Central memory CD8-positive, alpha-beta T cell (primary cell): ENCODE measurements at regions not wholly inside any gene's neighbourhood (a gene's known extent, or its start where the extent isn't known, plus 50 kb on each side); places are given as distances from the start of the nearest gene placed in this dataset.

Experiments used
- ATAC-seq: fragments of 150-1000 bp; cut with Tn5 transposase; replicated peaks from 2 replicates; pipeline ENCODE4 v1.10.0; 2022; ENCODE audit warnings: mild to moderate bottlenecking, moderate FRiP score, moderate number of reproducible peaks; ENCODE audit not compliant: poor library complexity, severe bottlenecking; ENCODE audit errors: extremely low read depth
- DNase-seq, 2 donors: peaks; one replicate each; pipeline ENCODE4 v3.0.0; 2021; ENCODE audit warnings: low spot score in 2 of 2
- H3K27ac Mint-ChIP-seq: one replicate; pipeline ENCODE4 v1.8.0; 2022; ENCODE audit warnings: low read depth, mild to moderate bottlenecking, moderate library complexity, mixed read lengths
- H3K27me3 Mint-ChIP-seq: one replicate; pipeline ENCODE4 v1.8.0; 2022; ENCODE audit warnings: mixed read lengths
- H3K36me3 Mint-ChIP-seq: one replicate; pipeline ENCODE4 v1.8.0; 2022; ENCODE audit warnings: mild to moderate bottlenecking, moderate library complexity, mixed read lengths; ENCODE audit not compliant: insufficient read depth
- H3K4me1 Mint-ChIP-seq: one replicate; pipeline ENCODE4 v1.8.0; 2022; ENCODE audit warnings: mixed read lengths
- H3K4me3 Mint-ChIP-seq: one replicate; pipeline ENCODE4 v1.8.0; 2022; ENCODE audit warnings: mild to moderate bottlenecking, moderate library complexity, mixed read lengths
- H3K9me3 Mint-ChIP-seq: one replicate; pipeline ENCODE4 v1.8.0; 2022; ENCODE audit warnings: mixed read lengths

GRCh38 chr10:65346466-65346865 lies 1579.4 kb upstream of the LRRTM3 start:
- no peaks in the 10 kb centered on the region for H3K36me3 Mint-ChIP-seq
- ATAC-seq (no peak), DNase-seq (no peak)
- peaks cover 6% of the 10 kb centered on the region for H3K9me3 Mint-ChIP-seq
- H3K27me3 Mint-ChIP-seq = no peaks in the 10 kb centered on the region
- no peaks in the 10 kb centered on the region for H3K4me1 Mint-ChIP-seq
- H3K27ac Mint-ChIP-seq = no peak overlapping the region
- H3K4me3 Mint-ChIP-seq = no peak overlapping the region

- Mint-ChIP-seq H3K4me3 (no peak overlapping the region), H3K36me3 (no peaks in the 10 kb centered on the region), H3K27me3 (no peaks in the 10 kb centered on the region), H3K27ac (no peak overlapping the region), H3K9me3 (peaks cover 6% of the 10 kb centered on the region), H3K4me1 (no peaks in the 10 kb centered on the region)
- no peak for DNase-seq
- no peak for ATAC-seq
These were observed 1577.2 kb upstream of the LRRTM3 start for GRCh38 chr10:65348637-65349036.

- Mint-ChIP-seq H3K27me3 (no peaks in the 10 kb centered on the region), H3K36me3 (no peaks in the 10 kb centered on the region), H3K9me3 (peaks cover 15% of the 10 kb centered on the region), H3K4me3 (no peak overlapping the region), H3K4me1 (no peaks in the 10 kb centered on the region), H3K27ac (no peak overlapping the region)
- ATAC-seq (no peak), DNase-seq (no peak)
These were observed 1575.2 kb upstream of the LRRTM3 start for GRCh38 chr10:65350611-65351010.

- no peak for ATAC-seq
- no peaks in the 10 kb centered on the region for H3K27me3 Mint-ChIP-seq
- no peaks in the 10 kb centered on the region for H3K36me3 Mint-ChIP-seq
- H3K4me1 Mint-ChIP-seq = no peaks in the 10 kb centered on the region
- no peak for DNase-seq
- H3K27ac Mint-ChIP-seq = no peak overlapping the region
- H3K4me3 Mint-ChIP-seq = no peak overlapping the region
- peaks cover 17% of the 10 kb centered on the region for H3K9me3 Mint-ChIP-seq
These were observed 1570.6 kb upstream of the LRRTM3 start for GRCh38 chr10:65355141-65355680.

GRCh38 chr10:65358565-65358964 lies 1567.3 kb upstream of the LRRTM3 start:
- H3K4me3 Mint-ChIP-seq = no peak overlapping the region
- H3K27me3 Mint-ChIP-seq = no peaks in the 10 kb centered on the region
- ATAC-seq (no peak), DNase-seq (no peak)
- no peaks in the 10 kb centered on the region for H3K4me1 Mint-ChIP-seq
- no peaks in the 10 kb centered on the region for H3K36me3 Mint-ChIP-seq
- H3K9me3 Mint-ChIP-seq = peaks cover 36% of the 10 kb centered on the region
- no peak overlapping the region for H3K27ac Mint-ChIP-seq

GRCh38 chr10:65360497-65360896 lies 1565.3 kb upstream of the LRRTM3 start:
- Mint-ChIP-seq H3K27me3 (no peaks in the 10 kb centered on the region), H3K9me3 (peaks cover 30% of the 10 kb centered on the region), H3K27ac (no peak overlapping the region), H3K4me3 (no peak overlapping the region), H3K4me1 (no peaks in the 10 kb centered on the region), H3K36me3 (no peaks in the 10 kb centered on the region)
- no peak for DNase-seq
- ATAC-seq = no peak

DNA sequence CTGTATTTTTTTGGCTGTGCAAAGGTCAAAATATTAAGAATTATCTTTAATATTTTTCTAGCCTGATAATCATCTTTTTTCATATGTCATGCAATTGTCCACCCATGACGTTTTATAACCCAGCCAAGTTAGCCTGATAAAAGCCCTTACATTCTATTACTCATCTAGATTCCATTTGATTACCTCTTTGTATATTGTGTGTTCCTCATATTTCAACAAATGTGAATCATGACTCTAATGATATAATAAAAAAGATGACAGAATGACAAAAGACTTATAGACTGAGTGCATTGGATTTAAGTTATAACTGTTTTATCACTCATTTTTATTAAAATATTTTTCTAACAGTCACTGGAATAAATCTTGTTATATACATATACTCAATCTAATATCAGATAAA lies 1560.0 kb upstream of the LRRTM3 start:
- H3K4me3 Mint-ChIP-seq = no peak overlapping the region
- no peaks in the 10 kb centered on the region for H3K27me3 Mint-ChIP-seq
- DNase-seq (no peak), ATAC-seq (no peak)
- no peaks in the 10 kb centered on the region for H3K4me1 Mint-ChIP-seq
- no peaks in the 10 kb centered on the region for H3K36me3 Mint-ChIP-seq
- H3K27ac Mint-ChIP-seq = no peak overlapping the region
- peaks cover 26% of the 10 kb centered on the region for H3K9me3 Mint-ChIP-seq

DNA sequence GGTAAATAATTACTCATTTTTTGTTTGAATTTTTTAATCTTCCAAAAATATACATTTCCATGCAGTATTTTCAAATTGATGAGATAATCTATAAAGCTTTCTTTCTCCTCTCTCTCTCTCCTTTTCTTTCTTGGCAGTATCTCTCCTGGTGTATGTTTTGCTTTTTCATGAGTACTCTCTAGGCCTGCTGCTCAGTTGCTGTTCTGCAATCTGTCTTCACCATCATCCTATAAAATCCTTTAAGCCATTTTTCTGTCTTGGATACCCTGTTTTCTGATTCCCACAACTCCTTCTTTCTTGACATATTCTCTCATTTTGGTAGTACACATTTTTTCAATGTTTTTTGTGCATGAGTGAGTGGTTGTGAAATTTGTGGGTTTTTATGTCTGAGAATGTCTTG lies 1558.1 kb upstream of the LRRTM3 start:
- Mint-ChIP-seq H3K27ac (no peak overlapping the region), H3K4me3 (no peak overlapping the region), H3K36me3 (no peaks in the 10 kb centered on the region), H3K9me3 (peaks cover 15% of the 10 kb centered on the region), H3K4me1 (no peaks in the 10 kb centered on the region), H3K27me3 (no peaks in the 10 kb centered on the region)
- DNase-seq (no peak), ATAC-seq (no peak)

- Mint-ChIP-seq H3K4me1 (no peaks in the 10 kb centered on the region), H3K9me3 (peaks cover 15% of the 10 kb centered on the region), H3K4me3 (no peak overlapping the region), H3K27me3 (no peaks in the 10 kb centered on the region), H3K27ac (no peak overlapping the region), H3K36me3 (peaks cover 2% of the 10 kb centered on the region)
- ATAC-seq = no peak
- DNase-seq = no peak
These were observed 1550.3 kb upstream of the LRRTM3 start for GRCh38 chr10:65375528-65375927.

GRCh38 chr10:65377687-65378086 lies 1548.1 kb upstream of the LRRTM3 start:
- no peak for DNase-seq
- Mint-ChIP-seq H3K9me3 (peaks cover 15% of the 10 kb centered on the region), H3K4me1 (no peaks in the 10 kb centered on the region)

DNA sequence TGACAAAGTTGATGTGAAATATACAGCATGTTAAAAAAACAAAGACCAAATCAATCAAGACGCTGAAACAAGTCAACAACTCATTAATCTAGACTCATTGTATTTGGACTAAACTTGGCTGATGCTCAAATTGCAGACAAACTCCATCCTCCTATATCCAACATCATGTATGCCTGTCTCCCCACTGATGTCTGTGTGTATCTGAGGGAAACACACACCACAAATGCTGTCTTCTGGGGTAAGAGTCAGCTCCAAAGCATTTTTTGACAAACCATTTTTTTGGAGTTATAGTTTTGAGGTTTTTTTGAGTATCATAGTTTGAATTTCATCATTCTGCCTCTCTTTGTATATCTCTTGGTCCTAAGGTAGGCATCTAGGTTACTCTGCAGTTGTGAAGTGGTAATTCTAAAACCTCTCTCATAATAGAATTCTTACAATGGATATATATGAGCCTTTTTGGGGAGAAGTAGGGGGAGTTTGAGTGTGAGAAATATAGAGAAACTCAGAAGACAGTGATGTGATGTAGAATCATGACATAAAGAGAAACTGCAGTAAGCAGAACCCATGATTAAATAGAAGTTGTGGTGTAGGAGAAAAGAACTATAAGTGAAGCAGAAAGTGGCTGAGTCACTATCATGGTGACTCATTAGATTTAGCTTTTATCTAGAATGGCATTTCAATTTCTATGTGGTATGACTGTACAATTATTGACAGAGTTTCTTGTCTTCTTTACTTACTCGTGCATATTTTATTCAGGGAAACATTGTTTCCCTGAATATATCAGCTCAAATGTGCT lies 1531.1 kb upstream of the LRRTM3 start:
- H3K9me3 Mint-ChIP-seq = peaks cover 8% of the 10 kb centered on the region
- no peak overlapping the region for H3K4me3 Mint-ChIP-seq
- H3K27me3 Mint-ChIP-seq = no peaks in the 10 kb centered on the region
- ATAC-seq = no peak
- H3K36me3 Mint-ChIP-seq = no peaks in the 10 kb centered on the region
- H3K4me1 Mint-ChIP-seq = no peaks in the 10 kb centered on the region
- H3K27ac Mint-ChIP-seq = no peak overlapping the region
- DNase-seq = no peak

More at GRCh38 chr10:65377687-65378086, 1548.1 kb upstream of the LRRTM3 start:
- ATAC-seq = no peak
- Mint-ChIP-seq H3K4me3 (no peak overlapping the region), H3K27me3 (no peaks in the 10 kb centered on the region), H3K27ac (no peak overlapping the region), H3K36me3 (peaks cover 2% of the 10 kb centered on the region)

DNA sequence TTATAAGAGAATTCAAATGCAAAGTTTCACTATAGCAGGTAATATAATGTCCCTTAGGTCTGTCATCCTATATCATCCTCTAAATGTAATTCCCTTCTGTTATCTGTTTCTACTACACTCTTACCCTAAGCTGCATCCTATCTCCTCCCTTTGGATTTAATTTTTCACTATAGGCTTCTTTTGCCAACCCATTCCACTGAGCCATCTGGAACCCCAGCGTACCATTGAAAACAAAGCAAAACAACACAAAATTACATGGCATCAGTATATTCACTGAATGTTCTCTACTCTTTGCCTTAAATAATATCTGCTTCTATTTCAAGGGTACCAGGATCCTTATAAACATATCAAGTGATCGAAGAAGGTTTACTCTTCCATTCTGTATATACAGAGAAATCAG lies 1530.2 kb upstream of the LRRTM3 start:
- H3K4me1 Mint-ChIP-seq = no peaks in the 10 kb centered on the region

DNA sequence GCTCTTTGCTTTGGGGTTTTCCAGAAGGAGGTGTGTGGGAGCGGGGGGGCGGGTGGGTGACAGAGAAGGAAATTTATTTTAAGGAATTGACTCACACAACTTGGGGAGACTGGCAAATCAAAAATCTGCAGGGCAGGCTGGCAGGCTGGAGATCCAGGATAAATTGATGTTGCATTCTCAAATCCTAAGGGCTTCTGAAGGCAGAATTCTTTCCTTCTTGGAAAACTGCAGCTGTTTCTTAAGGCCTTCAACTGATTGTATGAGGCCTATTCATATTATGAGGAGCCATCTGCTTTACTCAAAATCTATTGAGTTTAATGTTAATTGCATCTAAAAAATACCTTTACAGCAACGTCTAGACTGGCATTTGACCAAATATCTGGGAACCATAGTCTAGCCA lies 1528.8 kb upstream of the LRRTM3 start:
- no peak overlapping the region for H3K27ac Mint-ChIP-seq
- peaks cover 13% of the 10 kb centered on the region for H3K9me3 Mint-ChIP-seq
- H3K4me3 Mint-ChIP-seq = no peak overlapping the region
- H3K27me3 Mint-ChIP-seq = no peaks in the 10 kb centered on the region
- ATAC-seq (no peak), DNase-seq (no peak)
- H3K4me1 Mint-ChIP-seq = no peaks in the 10 kb centered on the region
- no peaks in the 10 kb centered on the region for H3K36me3 Mint-ChIP-seq

More for the DNA sequence above, 1530.2 kb upstream of the LRRTM3 start:
- ATAC-seq = no peak
- H3K4me3 Mint-ChIP-seq = no peak overlapping the region
- DNase-seq = no peak
- peaks cover 13% of the 10 kb centered on the region for H3K9me3 Mint-ChIP-seq
- H3K27ac Mint-ChIP-seq = no peak overlapping the region
- no peaks in the 10 kb centered on the region for H3K27me3 Mint-ChIP-seq
- H3K36me3 Mint-ChIP-seq = no peaks in the 10 kb centered on the region
